Progenitor cell of endocrine pancreas (in vitro differentiated cells): ENCODE measurements at regions not wholly inside any gene's neighbourhood (a gene's known extent, or its start where the extent isn't known, plus 50 kb on each side); places are given as distances from the start of the nearest gene placed in this dataset.
"Not testable (repeated sequence)": the region's sequence is repeated elsewhere in the genome, so short reads cannot be mapped to it uniquely, and the experiment has no call there.

Experiments used
- DNase-seq: peaks from one replicate; pipeline ENCODE4 v3.0.0; 2021; ENCODE audit warnings: low spot score; ENCODE audit not compliant: unreplicated experiment
- H3K27ac Mint-ChIP-seq: 2 replicates; pipeline ENCODE4 v1.8.0; 2021; ENCODE audit warnings: mild to moderate bottlenecking, moderate library complexity, mixed read lengths
- H3K27me3 Mint-ChIP-seq: 2 replicates; pipeline ENCODE4 v1.8.0; 2021; ENCODE audit warnings: mixed read lengths
- H3K36me3 Mint-ChIP-seq: 2 replicates; pipeline ENCODE4 v1.8.0; 2022; ENCODE audit warnings: mixed read lengths; ENCODE audit not compliant: insufficient read depth
- H3K4me1 Mint-ChIP-seq: 2 replicates; pipeline ENCODE4 v1.8.0; 2021; ENCODE audit warnings: low read depth, mixed read lengths
- H3K4me3 Mint-ChIP-seq: 2 replicates; pipeline ENCODE4 v1.8.0; 2021; ENCODE audit warnings: low read depth, mild to moderate bottlenecking, moderate library complexity, mixed read lengths
- H3K9me3 Mint-ChIP-seq: 2 replicates; pipeline ENCODE4 v1.8.0; 2021; ENCODE audit warnings: low read depth, mixed read lengths
- CTCF ChIP-seq: fragments of 200-600 bp; sonication (generic); IDR thresholded peaks from one replicate; pipeline ENCODE4 v1.5.0; 2021; ENCODE audit warnings: antibody characterized with exemption, mild to moderate bottlenecking; ENCODE audit not compliant: unreplicated experiment

GRCh38 chr3:82627733-82628132, 866.3 kb upstream of the GBE1 start:
- Mint-ChIP-seq H3K4me3 (no peak overlapping the region), H3K36me3 (peaks cover 1% of the 10 kb centered on the region), H3K27me3 (no peaks in the 10 kb centered on the region), H3K9me3 (peaks cover 18% of the 10 kb centered on the region), H3K4me1 (no peaks in the 10 kb centered on the region), H3K27ac (no peak overlapping the region)
- no peak for DNase-seq
- TF ChIP-seq CTCF, result no peak

GRCh38 chr3:82620744-82621143, 859.3 kb upstream of the GBE1 start:
- not testable (repeated sequence) for H3K4me3 Mint-ChIP-seq, DNase-seq, H3K4me1 Mint-ChIP-seq, H3K27me3 Mint-ChIP-seq, H3K36me3 Mint-ChIP-seq, H3K27ac Mint-ChIP-seq
- H3K9me3 Mint-ChIP-seq, result peaks cover 25% of the 10 kb centered on the region

GRCh38 chr3:82618594-82618993, 857.1 kb upstream of the GBE1 start:
- DNase-seq, result no peak
- peaks cover 17% of the 10 kb centered on the region for H3K9me3 Mint-ChIP-seq
- H3K4me3 Mint-ChIP-seq, result no peak overlapping the region
- H3K4me1 Mint-ChIP-seq, result no peaks in the 10 kb centered on the region
- H3K27me3 Mint-ChIP-seq, result no peaks in the 10 kb centered on the region
- H3K27ac Mint-ChIP-seq, result no peak overlapping the region
- no peaks in the 10 kb centered on the region for H3K36me3 Mint-ChIP-seq
- no peak for TF ChIP-seq CTCF

GRCh38 chr3:82610236-82610635, 848.8 kb upstream of the GBE1 start:
- Mint-ChIP-seq H3K4me1 (no peaks in the 10 kb centered on the region), H3K36me3 (no peaks in the 10 kb centered on the region), H3K27ac (no peak overlapping the region), H3K4me3 (no peak overlapping the region), H3K27me3 (no peaks in the 10 kb centered on the region), H3K9me3 (peaks cover 4% of the 10 kb centered on the region)
- no peak for TF ChIP-seq CTCF
- no peak for DNase-seq

GRCh38 chr3:82607391-82607790, 845.9 kb upstream of the GBE1 start:
- peaks cover 4% of the 10 kb centered on the region for H3K9me3 Mint-ChIP-seq
- H3K36me3 Mint-ChIP-seq, result no peaks in the 10 kb centered on the region
- TF ChIP-seq CTCF, result no peak
- H3K27me3 Mint-ChIP-seq, result no peaks in the 10 kb centered on the region
- no peak overlapping the region for H3K27ac Mint-ChIP-seq
- DNase-seq, result no peak
- H3K4me3 Mint-ChIP-seq, result no peak overlapping the region
- no peaks in the 10 kb centered on the region for H3K4me1 Mint-ChIP-seq

GRCh38 chr3:82596805-82597204, 835.4 kb upstream of the GBE1 start:
- H3K27me3 Mint-ChIP-seq, result no peaks in the 10 kb centered on the region
- no peak overlapping the region for H3K27ac Mint-ChIP-seq
- no peak overlapping the region for H3K4me3 Mint-ChIP-seq
- no peak for TF ChIP-seq CTCF
- peaks cover 6% of the 10 kb centered on the region for H3K36me3 Mint-ChIP-seq
- peaks cover 21% of the 10 kb centered on the region for H3K9me3 Mint-ChIP-seq
- no peak for DNase-seq
- H3K4me1 Mint-ChIP-seq, result no peaks in the 10 kb centered on the region
